GM23338 (cell line): ENCODE measurements at regions not wholly inside any gene's neighbourhood (a gene's known extent, or its start where the extent isn't known, plus 50 kb on each side); places are given as distances from the start of the nearest gene placed in this dataset.

Source experiments
- ATAC-seq: fragments of 200-7000 bp; cut with Tn5 transposase; 3 replicates; pipeline ENCODE4 v1.9.1; 2020
- DNase-seq: peaks from one replicate; pipeline ENCODE4 v3.0.0-alpha.2; 2015; ENCODE audit warnings: low spot score
- H2AFZ ChIP-seq: fragments of 200-600 bp; sonication (generic); 2 replicates; pipeline ENCODE4 v1.8.0; 2016; ENCODE audit warnings: antibody characterized with exemption, mild to moderate bottlenecking, moderate library complexity
- H3F3A ChIP-seq: fragments of 200-600 bp; sonication (generic); replicated peaks from 2 replicates; pipeline ENCODE4 v1.8.0; 2017; ENCODE audit warnings: antibody characterized with exemption, mixed run types, low read depth
- H3K27ac ChIP-seq: fragments of 200-600 bp; sonication (generic); 2 replicates; pipeline ENCODE4 v1.6.1; 2016; ENCODE audit warnings: low read depth
- H3K27me3 ChIP-seq: fragments of 200-600 bp; sonication (generic); 2 replicates; pipeline ENCODE4 v1.8.0; 2016; ENCODE audit warnings: mild to moderate bottlenecking, mixed run types, moderate library complexity; ENCODE audit not compliant: insufficient read depth
- H3K36me3 ChIP-seq: fragments of 200-600 bp; sonication (generic); 2 replicates; pipeline ENCODE4 v1.8.0; 2016; ENCODE audit warnings: mild to moderate bottlenecking; ENCODE audit not compliant: insufficient read depth
- H3K4me1 ChIP-seq: fragments of 200-600 bp; sonication (generic); 2 replicates; pipeline ENCODE4 v1.8.0; 2016; ENCODE audit warnings: mild to moderate bottlenecking, moderate library complexity; ENCODE audit not compliant: insufficient read depth
- H3K4me2 ChIP-seq: fragments of 200-600 bp; sonication (generic); 2 replicates; pipeline ENCODE4 v1.7.1; 2017; ENCODE audit warnings: mixed run types
- H3K4me3 ChIP-seq: fragments of 200-600 bp; sonication (generic); 2 replicates; pipeline ENCODE4 v1.6.1; 2016; ENCODE audit warnings: mixed run types
- H3K79me2 ChIP-seq: fragments of 200-600 bp; sonication (generic); replicated peaks from 2 replicates; pipeline ENCODE4 v1.8.0; 2017; ENCODE audit warnings: mild to moderate bottlenecking; ENCODE audit not compliant: insufficient read depth
- H3K9me2 ChIP-seq: fragments of 200-600 bp; sonication (generic); 2 replicates; pipeline ENCODE4 v1.8.0; 2017; ENCODE audit not compliant: insufficient read depth
- H4K20me1 ChIP-seq: fragments of 200-600 bp; sonication (generic); replicated peaks from 2 replicates; pipeline ENCODE4 v1.8.0; 2017; ENCODE audit warnings: mild to moderate bottlenecking; ENCODE audit not compliant: insufficient read depth
- H3K27ac Mint-ChIP-seq: 2 replicates; pipeline ENCODE4 v1.8.0; 2020; ENCODE audit warnings: inconsistent platforms, mild to moderate bottlenecking, moderate library complexity, mixed read lengths
- H3K27me3 Mint-ChIP-seq: 3 replicates; pipeline ENCODE4 v1.8.0; 2022; ENCODE audit warnings: low read depth, mild to moderate bottlenecking, moderate library complexity, mixed read lengths, inconsistent platforms; ENCODE audit not compliant: insufficient read depth, poor library complexity
- H3K36me3 Mint-ChIP-seq: 3 replicates; pipeline ENCODE4 v1.8.0; 2021; ENCODE audit warnings: low read depth, mild to moderate bottlenecking, inconsistent platforms, moderate library complexity, mixed read lengths
- H3K4me1 Mint-ChIP-seq: 3 replicates; pipeline ENCODE4 v1.8.0; 2020; ENCODE audit warnings: mild to moderate bottlenecking, inconsistent platforms, mixed read lengths
- H3K4me3 Mint-ChIP-seq: 3 replicates; pipeline ENCODE4 v1.8.0; 2021; ENCODE audit warnings: moderate library complexity, mild to moderate bottlenecking, inconsistent platforms, mixed read lengths
- H3K9me3 Mint-ChIP-seq: 3 replicates; pipeline ENCODE4 v1.8.0; 2020; ENCODE audit warnings: moderate library complexity, mild to moderate bottlenecking, inconsistent platforms, mixed read lengths
- CREB1 ChIP-seq: fragments of 250-450 bp; sonication (Bioruptor Pico); IDR thresholded peaks from 2 replicates; pipeline ENCODE4 v1.5.0; 2020; ENCODE audit warnings: low read depth, mild to moderate bottlenecking, moderate library complexity
- CTCF ChIP-seq, 2 experiments: fragments of 200-600 bp in 1 of 2; sonication (generic) in 1 of 2; conservative IDR thresholded peaks; 2 replicates each; pipeline versions ENCODE4 v1.5.1 to v1.6.1; 2016 to 2017; ENCODE audit warnings: antibody characterized with exemption in 2 of 2, low read depth in 2 of 2, mild to moderate bottlenecking in 2 of 2, moderate library complexity in 1 of 2
- ETS1 ChIP-seq: IDR thresholded peaks from 2 replicates; pipeline ENCODE4 v1.6.1; 2016; ENCODE audit warnings: antibody characterized with exemption
- EZH2 ChIP-seq: fragments of 200-600 bp; sonication (generic); IDR thresholded peaks from one replicate; pipeline ENCODE4 v1.8.0; 2017; ENCODE audit warnings: antibody characterized with exemption, mild to moderate bottlenecking, low read depth; ENCODE audit not compliant: unreplicated experiment
- EZH2phosphoT487 ChIP-seq: fragments of 200-600 bp; sonication (generic); IDR thresholded peaks from one replicate; pipeline ENCODE4 v1.8.1; 2018; ENCODE audit warnings: antibody characterized with exemption; ENCODE audit not compliant: unreplicated experiment
- JUNB ChIP-seq: IDR thresholded peaks from one replicate; pipeline ENCODE4 v1.6.1; 2016; ENCODE audit warnings: antibody characterized with exemption; ENCODE audit not compliant: unreplicated experiment
- NANOG ChIP-seq: IDR thresholded peaks from 2 replicates; pipeline ENCODE4 v1.6.1; 2016; ENCODE audit warnings: antibody characterized with exemption, borderline replicate concordance
- POLR2AphosphoS5 ChIP-seq: IDR thresholded peaks from 2 replicates; pipeline ENCODE4 v1.6.1; 2016; ENCODE audit warnings: antibody characterized with exemption, low read depth
- REST ChIP-seq: IDR thresholded peaks from one replicate; pipeline ENCODE4 v1.6.1; 2018; ENCODE audit warnings: antibody characterized with exemption; ENCODE audit not compliant: unreplicated experiment
- STAT1 ChIP-seq: IDR thresholded peaks from one replicate; pipeline ENCODE4 v1.6.1; 2016; ENCODE audit warnings: antibody characterized with exemption; ENCODE audit not compliant: unreplicated experiment
- ZNF114 ChIP-seq: fragments of 250-450 bp; sonication (Bioruptor Pico); IDR thresholded peaks from 2 replicates; pipeline ENCODE4 v1.5.0; 2020; ENCODE audit warnings: mild to moderate bottlenecking, moderate library complexity
- ZNF331 ChIP-seq: fragments of 250-450 bp; sonication (Bioruptor Pico); IDR thresholded peaks from 2 replicates; pipeline ENCODE4 v1.5.0; 2020; ENCODE audit warnings: low read depth, mild to moderate bottlenecking, moderate library complexity
- ZNF462 ChIP-seq: fragments of 250-450 bp; sonication (Bioruptor Pico); IDR thresholded peaks from 2 replicates; pipeline ENCODE4 v1.5.0; 2020; ENCODE audit warnings: mild to moderate bottlenecking, moderate library complexity

- H3K27ac ChIP-seq = no peak overlapping the region
- peaks cover 4% of the 10 kb centered on the region; the same call in 1 of the 2 replicates for H3K9me2 ChIP-seq
- no peak overlapping the region for H3K4me3 ChIP-seq
- H3K27ac Mint-ChIP-seq = no peak overlapping the region
- no peaks in the 10 kb centered on the region; the same call in 1 of the 3 replicates for H3K9me3 Mint-ChIP-seq
- H4K20me1 ChIP-seq = no peaks in the 10 kb centered on the region
- H3K27me3 ChIP-seq = no peaks in the 10 kb centered on the region
- no peaks in the 10 kb centered on the region for H3K36me3 ChIP-seq
- H3K36me3 Mint-ChIP-seq = no peaks in the 10 kb centered on the region
- TF ChIP-seq JUNB (no peak), POLR2AphosphoS5 (no peak), EZH2 (no peak), CREB1 (no peak), ZNF462 (CRISPR knock-in tag) (no peak), CTCF (conservative IDR thresholded peaks at IDR 0.05; ENCODE audit: low read depth in 2 of 2) (no peak), ETS1 (no peak), NANOG (no peak), REST (no peak), EZH2phosphoT487 (no peak), ZNF331 (CRISPR knock-in tag) (no peak), STAT1 (no peak), ZNF114 (no peak)
- H3F3A ChIP-seq = no peaks in the 10 kb centered on the region
- H3K4me3 Mint-ChIP-seq = no peak overlapping the region
- ATAC-seq (no peak), DNase-seq (no peak)
- peaks cover 12% of the 10 kb centered on the region for H3K4me1 Mint-ChIP-seq
- no peaks in the 10 kb centered on the region for H3K4me1 ChIP-seq
- H3K4me2 ChIP-seq = no peak overlapping the region
- H3K27me3 Mint-ChIP-seq = peaks cover 14% of the 10 kb centered on the region
- no peaks in the 10 kb centered on the region for H3K79me2 ChIP-seq
- no peak overlapping the region for H2AFZ ChIP-seq
Measured at GRCh38 chr10:29921071-29921446, 138.3 kb downstream of the JCAD start.
